K562 (cell line): ENCODE measurements at regions not wholly inside any gene's neighbourhood (a gene's known extent, or its start where the extent isn't known, plus 50 kb on each side); places are given as distances from the start of the nearest gene placed in this dataset.

ENCODE experiments used
- MEF2A ChIP-seq: IDR thresholded peaks from 2 replicates; pipeline ENCODE4 v1.6.1; 2011; ENCODE audit warnings: low read depth, mild to moderate bottlenecking, low read length, moderate library complexity; ENCODE audit not compliant: control insufficient read depth
- TBP ChIP-seq: optimal IDR thresholded peaks from 2 replicates; pipeline ENCODE3; 2011; ENCODE audit warnings: low read depth, low read length, improper control_type of control experiment
- ZNF512 ChIP-seq: IDR thresholded peaks from 2 replicates; pipeline ENCODE4 v1.6.1; 2016; ENCODE audit warnings: missing genetic modification characterization, missing compliant biosample characterization
- ZSCAN29 ChIP-seq: fragments of 450-650 bp; IDR thresholded peaks from 2 replicates; pipeline ENCODE4 v1.6.1; 2017
- TF ChIP-seq, protein P1 (sequence below): fragments of 200-800 bp; sonication (Bioruptor generic); IDR thresholded peaks from 2 replicates; pipeline ENCODE4 v1.6.1; 2016; ENCODE audit warnings: missing genetic modification characterization, missing compliant biosample characterization
- TF ChIP-seq, protein P2 (sequence below): fragments of 450-650 bp; formaldehyde crosslinking; conservative IDR thresholded peaks from 2 replicates; pipeline ENCODE4 v1.4.0; 2022; ENCODE audit warnings: mild to moderate bottlenecking, missing genetic modification characterization

GRCh38 chr5:162372256-162372655 lies 304.7 kb downstream of the GABRG2 start (continued):
- TF ChIP-seq, protein P1, sequence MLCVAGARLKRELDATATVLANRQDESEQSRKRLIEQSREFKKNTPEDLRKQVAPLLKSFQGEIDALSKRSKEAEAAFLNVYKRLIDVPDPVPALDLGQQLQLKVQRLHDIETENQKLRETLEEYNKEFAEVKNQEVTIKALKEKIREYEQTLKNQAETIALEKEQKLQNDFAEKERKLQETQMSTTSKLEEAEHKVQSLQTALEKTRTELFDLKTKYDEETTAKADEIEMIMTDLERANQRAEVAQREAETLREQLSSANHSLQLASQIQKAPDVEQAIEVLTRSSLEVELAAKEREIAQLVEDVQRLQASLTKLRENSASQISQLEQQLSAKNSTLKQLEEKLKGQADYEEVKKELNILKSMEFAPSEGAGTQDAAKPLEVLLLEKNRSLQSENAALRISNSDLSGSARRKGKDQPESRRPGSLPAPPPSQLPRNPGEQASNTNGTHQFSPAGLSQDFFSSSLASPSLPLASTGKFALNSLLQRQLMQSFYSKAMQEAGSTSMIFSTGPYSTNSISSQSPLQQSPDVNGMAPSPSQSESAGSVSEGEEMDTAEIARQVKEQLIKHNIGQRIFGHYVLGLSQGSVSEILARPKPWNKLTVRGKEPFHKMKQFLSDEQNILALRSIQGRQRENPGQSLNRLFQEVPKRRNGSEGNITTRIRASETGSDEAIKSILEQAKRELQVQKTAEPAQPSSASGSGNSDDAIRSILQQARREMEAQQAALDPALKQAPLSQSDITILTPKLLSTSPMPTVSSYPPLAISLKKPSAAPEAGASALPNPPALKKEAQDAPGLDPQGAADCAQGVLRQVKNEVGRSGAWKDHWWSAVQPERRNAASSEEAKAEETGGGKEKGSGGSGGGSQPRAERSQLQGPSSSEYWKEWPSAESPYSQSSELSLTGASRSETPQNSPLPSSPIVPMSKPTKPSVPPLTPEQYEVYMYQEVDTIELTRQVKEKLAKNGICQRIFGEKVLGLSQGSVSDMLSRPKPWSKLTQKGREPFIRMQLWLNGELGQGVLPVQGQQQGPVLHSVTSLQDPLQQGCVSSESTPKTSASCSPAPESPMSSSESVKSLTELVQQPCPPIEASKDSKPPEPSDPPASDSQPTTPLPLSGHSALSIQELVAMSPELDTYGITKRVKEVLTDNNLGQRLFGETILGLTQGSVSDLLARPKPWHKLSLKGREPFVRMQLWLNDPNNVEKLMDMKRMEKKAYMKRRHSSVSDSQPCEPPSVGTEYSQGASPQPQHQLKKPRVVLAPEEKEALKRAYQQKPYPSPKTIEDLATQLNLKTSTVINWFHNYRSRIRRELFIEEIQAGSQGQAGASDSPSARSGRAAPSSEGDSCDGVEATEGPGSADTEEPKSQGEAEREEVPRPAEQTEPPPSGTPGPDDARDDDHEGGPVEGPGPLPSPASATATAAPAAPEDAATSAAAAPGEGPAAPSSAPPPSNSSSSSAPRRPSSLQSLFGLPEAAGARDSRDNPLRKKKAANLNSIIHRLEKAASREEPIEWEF (CRISPR knock-in tag): no peak
- TF ChIP-seq, protein P2, sequence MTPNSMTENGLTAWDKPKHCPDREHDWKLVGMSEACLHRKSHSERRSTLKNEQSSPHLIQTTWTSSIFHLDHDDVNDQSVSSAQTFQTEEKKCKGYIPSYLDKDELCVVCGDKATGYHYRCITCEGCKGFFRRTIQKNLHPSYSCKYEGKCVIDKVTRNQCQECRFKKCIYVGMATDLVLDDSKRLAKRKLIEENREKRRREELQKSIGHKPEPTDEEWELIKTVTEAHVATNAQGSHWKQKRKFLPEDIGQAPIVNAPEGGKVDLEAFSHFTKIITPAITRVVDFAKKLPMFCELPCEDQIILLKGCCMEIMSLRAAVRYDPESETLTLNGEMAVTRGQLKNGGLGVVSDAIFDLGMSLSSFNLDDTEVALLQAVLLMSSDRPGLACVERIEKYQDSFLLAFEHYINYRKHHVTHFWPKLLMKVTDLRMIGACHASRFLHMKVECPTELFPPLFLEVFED: no peak
- TF ChIP-seq MEF2A (no peak), ZNF512 (tag) (no peak), TBP (no peak), ZSCAN29 (no peak)
